ENCODE measurements at regions not wholly inside any gene's neighbourhood (a gene's known extent, or its start where the extent isn't known, plus 50 kb on each side); places are given as distances from the start of the nearest gene placed in this dataset.

GRCh38 chr2:3036432-3037125, 341.0 kb downstream of the EIPR1 start:
- TF ChIP-seq CTCF (IDR thresholded peaks at IDR 0.05) (no peak), POLR2AphosphoS5 (IDR thresholded peaks at IDR 0.05) (no peak), EP300 (IDR thresholded peaks at IDR 0.05) (no peak)
